ENCODE measurements at regions not wholly inside any gene's neighbourhood (a gene's known extent, or its start where the extent isn't known, plus 50 kb on each side); places are given as distances from the start of the nearest gene placed in this dataset.

- Histone ChIP-seq H3K9me2 (replicated peaks; ENCODE audit: insufficient read depth, low read length) (no peaks in the 10 kb centered on the region), H3K9ac (ENCODE audit: low read length) (no peak overlapping the region), H3K79me2 (ENCODE audit: insufficient read depth, low read length) (no peaks in the 10 kb centered on the region), H2AFZ (ENCODE audit: low read depth, low read length, severe bottlenecking) (no peak overlapping the region), H3K9me3 (ENCODE audit: insufficient read depth, low read length) (no peaks in the 10 kb centered on the region), H3K27ac (ENCODE audit: low read depth, low read length) (no peak overlapping the region), H3F3A (ENCODE audit: insufficient read depth) (no peaks in the 10 kb centered on the region), H3K36me3 (ENCODE audit: low read length) (no peaks in the 10 kb centered on the region), H4K20me1 (ENCODE audit: low read depth, low read length) (no peaks in the 10 kb centered on the region), H3K4me2 (ENCODE audit: low read depth, low read length, poor library complexity, severe bottlenecking) (no peak overlapping the region), H3K4me3 (ENCODE audit: insufficient read depth, low read length, poor library complexity, severe bottlenecking) (no peak overlapping the region), H3K27me3 (ENCODE audit: low read length) (no peaks in the 10 kb centered on the region)
- TF ChIP-seq CTCF (IDR thresholded peaks at IDR 0.05; ENCODE audit: insufficient read depth, low read length, poor library complexity, severe bottlenecking), result no peak
- no peak for TF ChIP-seq EZH2phosphoT487 (conservative IDR thresholded peaks at IDR 0.05; ENCODE audit: low read length)
Measured at GRCh38 chr6:159510141-159510540, 182.9 kb downstream of the SOD2 start.

- TF ChIP-seq EZH2phosphoT487 (conservative IDR thresholded peaks at IDR 0.05; ENCODE audit: low read length) (no peak), CTCF (IDR thresholded peaks at IDR 0.05; ENCODE audit: insufficient read depth, low read length, poor library complexity, severe bottlenecking) (no peak)
- H2AFZ ChIP-seq (ENCODE audit: low read depth, low read length, severe bottlenecking), result no peak overlapping the region
- H3K27me3 ChIP-seq (ENCODE audit: low read length), result no peaks in the 10 kb centered on the region
- no peaks in the 10 kb centered on the region for H3K79me2 ChIP-seq (ENCODE audit: insufficient read depth, low read length)
- no peaks in the 10 kb centered on the region for H3K9me3 ChIP-seq (ENCODE audit: insufficient read depth, low read length)
- no peaks in the 10 kb centered on the region for H3K36me3 ChIP-seq (ENCODE audit: low read length)
- no peaks in the 10 kb centered on the region for H3K9me2 ChIP-seq (replicated peaks; ENCODE audit: insufficient read depth, low read length)
- no peaks in the 10 kb centered on the region for H4K20me1 ChIP-seq (ENCODE audit: low read depth, low read length)
- no peak overlapping the region for H3K4me3 ChIP-seq (ENCODE audit: insufficient read depth, low read length, poor library complexity, severe bottlenecking)
- H3K27ac ChIP-seq (ENCODE audit: low read depth, low read length), result no peak overlapping the region
- H3F3A ChIP-seq (ENCODE audit: insufficient read depth), result no peaks in the 10 kb centered on the region
- H3K9ac ChIP-seq (ENCODE audit: low read length), result no peak overlapping the region
- no peak overlapping the region for H3K4me2 ChIP-seq (ENCODE audit: low read depth, low read length, poor library complexity, severe bottlenecking)
Measured at GRCh38 chr6:159508931-159509330, 184.1 kb downstream of the SOD2 start.

- Histone ChIP-seq H3K27ac (ENCODE audit: low read depth, low read length) (no peak overlapping the region), H3F3A (ENCODE audit: insufficient read depth) (no peaks in the 10 kb centered on the region), H3K4me3 (ENCODE audit: insufficient read depth, low read length, poor library complexity, severe bottlenecking) (no peak overlapping the region), H2AFZ (ENCODE audit: low read depth, low read length, severe bottlenecking) (no peak overlapping the region), H3K79me2 (ENCODE audit: insufficient read depth, low read length) (no peaks in the 10 kb centered on the region), H4K20me1 (ENCODE audit: low read depth, low read length) (no peaks in the 10 kb centered on the region), H3K27me3 (ENCODE audit: low read length) (no peaks in the 10 kb centered on the region), H3K9me3 (ENCODE audit: insufficient read depth, low read length) (no peaks in the 10 kb centered on the region), H3K4me2 (ENCODE audit: low read depth, low read length, poor library complexity, severe bottlenecking) (no peak overlapping the region), H3K36me3 (ENCODE audit: low read length) (no peaks in the 10 kb centered on the region), H3K9ac (ENCODE audit: low read length) (no peak overlapping the region), H3K9me2 (replicated peaks; ENCODE audit: insufficient read depth, low read length) (no peaks in the 10 kb centered on the region)
- TF ChIP-seq EZH2phosphoT487 (conservative IDR thresholded peaks at IDR 0.05; ENCODE audit: low read length), result no peak
- no peak for TF ChIP-seq CTCF (IDR thresholded peaks at IDR 0.05; ENCODE audit: insufficient read depth, low read length, poor library complexity, severe bottlenecking)
Measured at GRCh38 chr6:159506048-159506447, 187.0 kb downstream of the SOD2 start.

Data from SU-DHL-6 (cell line).